SK-N-MC (cell line): ENCODE measurements at regions not wholly inside any gene's neighbourhood (a gene's known extent, or its start where the extent isn't known, plus 50 kb on each side); places are given as distances from the start of the nearest gene placed in this dataset.

Experiments used
- EZH2 ChIP-seq: fragments of 200-600 bp; sonication (generic); IDR thresholded peaks from one replicate; pipeline ENCODE4 v1.6.1; 2017; ENCODE audit warnings: antibody characterized with exemption
- FOXP2 ChIP-seq: optimal IDR thresholded peaks from 2 replicates; pipeline ENCODE3; 2011; ENCODE audit warnings: mild to moderate bottlenecking, moderate library complexity; ENCODE audit not compliant: insufficient read depth; ENCODE audit errors: extremely low read length, control extremely low read depth

DNA sequence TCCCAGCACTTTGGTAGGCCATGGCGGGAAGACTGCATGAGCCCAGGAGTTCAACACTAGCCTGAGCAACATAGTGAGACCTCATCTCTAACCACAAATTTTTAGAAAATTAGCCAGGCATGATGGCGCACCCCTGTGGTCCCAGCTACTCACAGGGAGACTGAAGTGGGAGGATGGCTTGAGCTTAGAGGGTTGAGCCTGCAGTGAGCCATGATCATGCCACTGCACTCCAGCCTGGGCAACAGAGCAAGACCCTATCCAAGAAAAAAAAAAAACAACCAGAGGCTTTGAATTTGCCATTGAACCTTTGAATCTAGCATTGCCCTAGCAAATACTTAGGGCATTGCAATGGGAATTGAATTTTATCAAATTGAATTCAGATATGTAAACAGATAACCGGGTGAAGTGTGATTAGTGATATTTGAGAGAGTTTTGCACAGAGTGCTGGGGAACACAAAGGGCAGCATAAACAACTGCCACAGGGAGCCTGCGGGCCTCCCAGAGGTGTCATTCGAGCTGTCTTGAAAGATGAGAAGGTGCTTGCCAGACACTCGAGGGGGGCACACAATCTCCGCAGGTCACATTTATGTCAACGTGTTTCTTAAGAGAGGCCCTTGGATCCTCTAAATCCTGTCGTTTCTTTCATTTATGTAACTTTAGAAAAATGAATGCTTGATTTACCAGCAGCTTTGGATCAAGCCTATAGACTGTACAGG is 200.3 kb downstream of the AASDH start:
- no peak for TF ChIP-seq EZH2
- TF ChIP-seq FOXP2 = no peak
